Activated CD8-positive, alpha-beta memory T cell treated with anti-CD3 and anti-CD28 coated beads for 24 hours (primary cell): ENCODE measurements at regions not wholly inside any gene's neighbourhood (a gene's known extent, or its start where the extent isn't known, plus 50 kb on each side); places are given as distances from the start of the nearest gene placed in this dataset.
A peak's percentile ranks its signal among the peaks of the same experiment; 100 is the strongest.

ENCODE experiments used
- DNase-seq: peaks from one replicate; pipeline ENCODE4 v3.0.0-alpha.2; 2020

GRCh38 chr13:107223867-107224266, 655.9 kb upstream of the ARGLU1 start:
- DNase-seq, result no peak

DNA sequence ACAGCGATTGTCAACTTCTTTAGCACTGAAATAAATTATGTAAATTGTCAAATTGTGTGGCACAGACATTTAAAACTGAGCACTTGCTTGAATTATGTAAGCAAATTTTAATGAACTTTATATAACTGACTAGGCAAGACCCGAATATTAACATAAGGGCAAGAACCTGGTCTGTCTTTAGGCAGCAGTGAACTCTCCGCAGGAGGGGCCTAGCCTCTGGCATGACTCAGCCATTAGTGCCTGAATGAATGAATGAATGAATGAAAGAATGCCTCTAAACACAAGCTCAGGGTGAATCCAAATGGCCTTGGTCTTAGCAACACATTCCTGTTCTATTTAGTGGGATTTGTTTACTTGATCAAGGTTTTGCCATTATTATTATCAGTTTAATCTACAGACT, 654.7 kb upstream of the ARGLU1 start:
- DNase-seq, result no peak

- DNase-seq, result no peak
These were observed 652.3 kb upstream of the ARGLU1 start for GRCh38 chr13:107220245-107220644.

- no peak for DNase-seq
These were observed 649.3 kb upstream of the ARGLU1 start for GRCh38 chr13:107217251-107217650.

- DNase-seq, result no peak
These were observed 648.3 kb upstream of the ARGLU1 start for GRCh38 chr13:107216046-107216755.

DNA sequence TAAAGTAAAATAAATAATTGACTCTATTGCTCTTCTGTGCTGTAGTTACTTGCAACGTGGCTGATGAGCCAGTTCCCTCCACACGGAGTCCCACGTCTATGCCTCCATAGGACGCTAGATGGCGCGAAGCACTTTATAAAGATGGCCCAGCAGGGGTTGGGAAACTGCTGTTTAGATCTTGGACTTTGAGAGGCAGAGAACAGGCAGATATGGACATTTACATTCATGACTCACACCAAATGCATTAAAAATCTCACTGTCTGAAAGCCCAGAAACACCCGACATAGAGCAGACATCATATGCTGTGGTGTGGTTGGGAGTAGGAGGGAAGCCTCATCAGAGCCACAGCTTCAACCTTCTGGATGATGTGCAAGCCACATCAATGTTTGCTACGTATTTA, 643.1 kb upstream of the ARGLU1 start:
- peak; percentile 65 for DNase-seq

DNA sequence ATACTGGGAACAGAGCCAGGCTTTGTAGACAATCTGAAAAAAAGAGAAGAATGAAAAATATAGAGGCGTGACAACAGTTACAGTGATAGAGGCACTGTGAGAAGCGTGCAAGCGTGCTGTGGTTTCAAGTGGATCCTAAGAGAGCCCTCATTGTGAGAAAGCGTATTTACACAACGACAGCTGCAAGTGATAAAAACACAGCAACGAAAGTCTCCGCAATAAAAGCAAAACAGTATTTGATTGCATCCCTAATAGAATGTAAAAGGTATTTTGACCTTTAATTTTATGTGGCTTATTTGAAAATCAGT, 642.7 kb upstream of the ARGLU1 start:
- no peak for DNase-seq

GRCh38 chr13:107209824-107210722, 642.1 kb upstream of the ARGLU1 start:
- no peak for DNase-seq

- no peak for DNase-seq
These were observed 641.0 kb upstream of the ARGLU1 start for GRCh38 chr13:107208889-107209288.

GRCh38 chr13:107205318-107206104, 637.6 kb upstream of the ARGLU1 start:
- peak; percentile 76 for DNase-seq

DNA sequence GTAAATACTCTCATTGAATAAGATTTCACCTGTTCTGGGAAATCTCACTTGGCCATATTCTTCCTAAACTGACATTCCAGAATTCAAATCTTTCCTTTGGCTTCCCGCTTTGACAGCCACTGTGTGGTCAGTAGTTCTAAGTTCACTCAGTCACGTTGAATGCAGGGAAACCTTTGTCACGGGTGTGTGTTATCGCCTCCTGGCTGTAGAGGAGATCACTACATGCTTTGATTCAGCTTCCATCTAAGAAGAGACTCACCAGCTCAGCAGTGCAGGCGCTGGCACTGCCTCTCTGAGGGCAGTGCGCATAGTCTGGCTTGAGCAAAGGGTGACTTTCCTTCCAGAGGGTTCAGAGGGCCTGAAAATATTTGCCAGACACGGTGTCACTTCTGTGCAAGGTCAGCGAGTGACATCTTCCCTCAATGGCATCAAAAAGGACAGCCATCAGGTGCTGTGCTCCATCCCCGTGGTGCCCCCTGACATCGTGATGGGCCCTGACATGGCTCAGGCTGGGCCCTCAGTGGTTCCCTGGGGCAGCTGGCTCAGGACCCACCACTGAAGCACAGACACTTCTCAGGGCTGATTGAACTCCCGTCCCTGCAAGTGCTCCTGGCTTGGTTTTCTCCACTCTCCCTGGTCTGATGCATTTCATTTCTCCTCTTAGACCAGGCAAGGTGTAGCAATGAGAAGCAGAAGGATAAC, 635.4 kb upstream of the ARGLU1 start:
- no peak for DNase-seq

DNA sequence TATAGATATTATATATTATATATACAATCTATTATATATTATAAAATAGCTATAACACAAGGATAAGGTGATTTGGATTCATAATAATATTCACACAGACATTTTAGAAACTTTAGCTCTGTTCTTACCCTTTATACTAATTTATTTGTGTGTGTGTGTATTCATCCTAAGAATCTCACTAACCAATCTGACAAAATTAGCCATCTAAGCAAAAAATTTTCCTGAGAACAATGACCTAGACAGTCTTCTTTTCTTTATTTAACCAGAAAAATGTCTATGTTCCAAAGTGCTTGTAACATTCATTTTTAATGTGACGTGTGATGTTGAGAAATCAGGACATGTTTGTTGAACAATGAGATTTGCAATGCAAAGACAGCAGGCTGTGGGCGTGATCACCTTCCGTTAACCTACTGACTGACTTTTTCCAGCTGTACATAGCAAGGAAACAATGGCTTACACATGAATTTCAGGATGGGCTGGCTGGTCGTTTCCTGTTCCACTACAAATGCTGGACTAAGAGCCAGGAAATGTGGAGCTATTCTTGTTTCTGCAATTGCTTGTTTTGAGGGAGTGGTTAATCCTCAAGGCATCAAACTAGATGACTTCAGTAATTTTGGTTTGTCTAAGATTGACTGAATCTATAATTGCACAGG, 634.6 kb upstream of the ARGLU1 start:
- no peak for DNase-seq

DNA sequence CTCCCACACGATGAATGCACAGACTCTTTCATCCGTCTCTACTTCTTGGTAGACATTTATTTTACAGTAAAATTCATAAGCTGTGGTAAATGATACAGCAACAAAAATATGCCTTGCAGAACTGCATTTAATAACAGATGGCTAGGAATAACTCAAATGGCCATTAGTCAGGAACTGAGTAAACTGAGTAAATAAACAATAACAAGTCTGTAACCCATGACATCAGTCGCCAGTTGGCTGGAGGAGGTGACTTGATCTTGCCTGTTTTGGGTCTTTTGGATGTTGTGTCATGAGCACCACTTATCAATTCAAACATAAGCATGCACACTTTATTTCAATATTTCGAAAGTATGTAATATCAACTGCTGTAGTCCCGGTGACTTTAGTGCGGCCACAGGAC, 632.6 kb upstream of the ARGLU1 start:
- DNase-seq, result no peak

GRCh38 chr13:107192289-107192688, 624.4 kb upstream of the ARGLU1 start:
- no peak for DNase-seq

DNA sequence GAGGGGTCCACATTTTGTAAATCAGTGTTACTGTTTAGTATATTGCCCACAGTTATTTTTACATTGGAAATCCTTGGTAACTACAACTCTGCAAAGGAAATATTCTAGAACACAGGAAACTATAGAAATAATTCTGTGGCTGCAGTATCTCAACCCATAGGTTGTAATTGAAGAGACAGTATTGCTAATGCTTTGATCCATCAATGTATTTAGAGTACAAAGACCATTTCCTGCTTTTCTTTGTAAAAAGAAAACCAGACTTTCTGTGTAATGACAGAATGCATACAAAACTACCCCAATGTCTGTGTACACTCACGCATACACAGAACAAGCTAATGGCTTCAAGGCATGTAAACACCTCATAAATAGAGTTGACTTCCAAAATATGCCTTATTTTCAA, 622.1 kb upstream of the ARGLU1 start:
- no peak for DNase-seq

DNA sequence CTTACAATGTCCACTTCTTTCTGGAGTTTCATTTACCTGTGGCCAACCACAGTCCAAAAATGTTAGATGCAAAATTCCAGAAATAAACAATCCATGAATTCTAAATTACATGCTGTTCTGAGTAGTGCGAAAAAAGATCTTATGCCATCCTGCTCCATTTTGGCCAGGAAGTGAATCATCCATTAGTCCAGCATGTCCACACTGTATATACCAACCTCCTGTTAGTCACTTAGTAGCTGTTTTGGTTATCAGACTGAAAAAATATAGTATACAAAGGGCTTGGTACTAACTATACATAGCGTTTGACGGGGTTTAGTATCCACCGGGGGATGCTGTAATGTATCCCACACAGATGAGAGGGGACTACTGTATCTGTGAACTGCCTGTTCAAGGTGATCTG, 618.0 kb upstream of the ARGLU1 start:
- no peak for DNase-seq

DNA sequence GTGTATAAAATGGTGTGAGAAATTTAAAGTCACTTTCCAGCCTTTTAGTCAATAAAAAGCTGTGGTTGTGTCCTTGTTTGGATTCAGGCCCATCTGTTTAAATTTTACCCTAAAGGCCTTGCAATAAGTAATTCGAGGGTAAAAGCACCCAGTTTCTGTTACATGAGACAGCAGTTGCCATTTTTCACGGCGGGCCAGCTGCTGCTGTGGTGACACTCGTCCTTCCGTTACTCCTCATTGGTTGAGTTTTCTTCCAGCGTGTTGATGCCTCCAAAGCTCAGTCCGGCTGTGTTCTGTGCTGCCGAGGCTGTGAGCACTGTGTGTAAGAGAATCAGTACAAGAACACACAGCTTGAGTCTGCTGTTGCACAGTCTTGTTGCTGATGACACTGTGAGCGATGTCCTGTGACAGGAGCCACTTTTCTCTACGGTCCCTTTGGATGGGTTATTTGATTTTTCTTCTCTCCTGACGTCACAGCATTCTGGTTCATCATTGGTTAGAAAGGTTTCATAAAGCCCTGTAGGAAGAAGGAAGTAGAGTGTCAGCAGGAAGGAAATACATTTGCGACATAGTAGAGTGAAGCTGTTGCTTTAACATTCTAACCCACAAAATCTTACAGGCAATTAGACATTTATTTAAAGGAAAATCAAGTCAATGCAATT, 602.5 kb upstream of the ARGLU1 start:
- DNase-seq, result no peak

DNA sequence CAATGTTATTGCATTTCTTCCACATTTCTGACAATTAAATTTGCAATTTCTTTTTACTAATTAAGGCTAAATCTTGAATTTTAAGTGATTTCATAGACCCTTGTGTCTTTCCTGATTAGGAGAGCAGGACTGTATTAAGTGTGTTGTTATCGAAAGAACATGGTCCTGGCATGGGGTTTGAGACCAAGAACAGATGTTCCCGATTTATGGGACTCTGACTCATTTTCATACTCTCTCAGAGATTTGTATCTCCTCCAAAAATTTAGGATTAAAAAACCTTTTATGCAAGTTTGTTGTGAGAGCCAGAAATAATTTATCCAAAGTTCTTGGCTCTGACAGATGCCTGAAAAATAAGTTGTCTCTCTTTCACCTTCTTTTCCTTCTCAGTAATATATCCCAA, 589.3 kb upstream of the ARGLU1 start:
- no peak for DNase-seq

DNA sequence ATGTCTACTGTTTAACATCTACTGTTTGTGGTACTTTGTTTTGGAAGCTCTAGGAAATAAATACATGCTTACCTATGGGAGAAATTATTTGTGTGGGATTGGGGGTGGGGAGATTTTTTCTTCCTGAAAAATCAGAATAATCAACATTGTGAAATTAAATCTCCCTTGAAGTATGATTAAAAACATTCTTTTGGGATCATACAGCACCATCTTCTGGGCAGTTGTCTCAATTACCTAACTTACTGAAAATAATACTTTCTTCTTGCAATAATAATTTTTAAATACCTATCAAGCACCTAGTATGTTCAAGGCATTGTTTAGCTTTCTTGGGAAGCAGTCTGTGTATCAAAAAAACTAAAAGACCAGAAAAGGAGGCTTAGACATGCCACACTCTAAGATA, 576.5 kb upstream of the ARGLU1 start:
- no peak for DNase-seq

- DNase-seq, result no peak
These were observed 573.8 kb upstream of the ARGLU1 start for GRCh38 chr13:107141767-107142166.

GRCh38 chr13:107139006-107139405, 571.1 kb upstream of the ARGLU1 start:
- no peak for DNase-seq

GRCh38 chr13:107138486-107138885, 570.5 kb upstream of the ARGLU1 start:
- no peak for DNase-seq
